ENCODE measurements at regions not wholly inside any gene's neighbourhood (a gene's known extent, or its start where the extent isn't known, plus 50 kb on each side); places are given as distances from the start of the nearest gene placed in this dataset.

DNA sequence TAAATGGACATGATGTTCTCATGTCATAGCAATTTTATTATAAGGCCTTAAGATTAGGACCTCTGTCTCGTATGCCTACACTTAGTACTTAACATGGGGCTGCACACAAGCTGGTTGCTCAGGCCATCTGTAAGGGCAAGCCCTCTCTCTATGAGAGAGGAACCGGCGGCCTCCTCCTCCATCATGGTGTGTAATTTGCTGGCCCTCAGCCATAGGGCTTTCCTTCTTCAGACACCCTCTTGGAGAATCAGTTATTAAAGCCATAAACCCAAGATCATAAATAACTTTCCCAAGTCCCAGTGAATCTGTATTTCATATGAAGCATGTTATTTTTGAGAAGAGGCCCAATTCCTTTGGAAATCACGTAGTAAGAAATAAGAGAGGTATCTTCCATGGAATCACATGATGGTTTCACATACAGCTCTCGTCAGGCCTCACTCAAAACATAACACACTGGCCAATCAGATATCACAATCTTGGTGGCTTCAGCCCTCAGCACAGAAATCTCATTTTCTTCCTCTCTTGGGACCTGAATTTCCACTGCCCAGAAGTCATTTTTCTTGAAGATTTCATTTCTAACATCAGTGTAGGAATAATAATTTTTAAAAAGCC is 92.6 kb downstream of the RDH14 start:
- no peak for DNase-seq (ENCODE audit: low spot score)
- TF ChIP-seq, protein P1, sequence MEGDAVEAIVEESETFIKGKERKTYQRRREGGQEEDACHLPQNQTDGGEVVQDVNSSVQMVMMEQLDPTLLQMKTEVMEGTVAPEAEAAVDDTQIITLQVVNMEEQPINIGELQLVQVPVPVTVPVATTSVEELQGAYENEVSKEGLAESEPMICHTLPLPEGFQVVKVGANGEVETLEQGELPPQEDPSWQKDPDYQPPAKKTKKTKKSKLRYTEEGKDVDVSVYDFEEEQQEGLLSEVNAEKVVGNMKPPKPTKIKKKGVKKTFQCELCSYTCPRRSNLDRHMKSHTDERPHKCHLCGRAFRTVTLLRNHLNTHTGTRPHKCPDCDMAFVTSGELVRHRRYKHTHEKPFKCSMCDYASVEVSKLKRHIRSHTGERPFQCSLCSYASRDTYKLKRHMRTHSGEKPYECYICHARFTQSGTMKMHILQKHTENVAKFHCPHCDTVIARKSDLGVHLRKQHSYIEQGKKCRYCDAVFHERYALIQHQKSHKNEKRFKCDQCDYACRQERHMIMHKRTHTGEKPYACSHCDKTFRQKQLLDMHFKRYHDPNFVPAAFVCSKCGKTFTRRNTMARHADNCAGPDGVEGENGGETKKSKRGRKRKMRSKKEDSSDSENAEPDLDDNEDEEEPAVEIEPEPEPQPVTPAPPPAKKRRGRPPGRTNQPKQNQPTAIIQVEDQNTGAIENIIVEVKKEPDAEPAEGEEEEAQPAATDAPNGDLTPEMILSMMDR (IDR thresholded peaks at IDR 0.05; ENCODE audit: extremely low read depth, missing control alignments): no peak

DNA sequence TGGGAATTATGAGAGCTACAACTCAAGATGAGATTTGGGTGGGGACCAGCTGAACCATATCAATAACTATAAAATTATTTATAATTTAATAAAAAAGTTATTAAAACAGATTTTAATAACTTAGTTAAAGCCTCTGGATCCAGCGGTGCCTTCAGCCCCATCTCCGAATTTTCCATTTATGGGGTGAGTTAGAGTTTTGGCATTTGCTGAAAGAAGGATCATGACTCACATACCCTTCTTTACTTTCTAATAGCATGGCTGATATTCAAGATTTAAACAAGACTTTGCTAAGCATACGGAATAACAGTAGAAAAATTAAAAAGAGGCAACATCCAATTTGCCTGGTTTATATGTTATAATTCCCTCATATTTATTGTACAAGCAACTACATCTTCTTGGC is 94.5 kb downstream of the RDH14 start:
- DNase-seq (ENCODE audit: low spot score): no peak
- TF ChIP-seq, protein P1 (IDR thresholded peaks at IDR 0.05; ENCODE audit: extremely low read depth, missing control alignments): no peak

DNA sequence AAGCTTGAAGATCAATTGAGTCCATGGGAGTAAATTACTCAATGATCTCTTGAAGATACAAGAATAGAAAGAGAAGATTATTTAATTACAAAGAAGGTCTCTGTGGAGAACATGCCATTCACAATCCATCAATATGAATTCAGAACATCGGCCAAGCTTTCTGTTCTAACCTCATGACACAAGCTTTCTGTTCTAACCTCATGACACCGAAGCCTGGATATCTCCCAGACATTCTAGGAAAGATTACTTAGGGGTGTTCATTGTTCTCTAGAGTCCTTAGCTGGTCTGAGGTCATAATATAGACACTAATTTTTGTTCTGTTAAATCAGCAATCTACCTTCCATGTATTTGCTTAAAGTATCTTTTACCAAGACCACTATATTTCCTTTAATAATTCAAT is 95.5 kb downstream of the RDH14 start:
- TF ChIP-seq, protein P1 (IDR thresholded peaks at IDR 0.05; ENCODE audit: extremely low read depth, missing control alignments): no peak
- DNase-seq (ENCODE audit: low spot score): no peak

DNA sequence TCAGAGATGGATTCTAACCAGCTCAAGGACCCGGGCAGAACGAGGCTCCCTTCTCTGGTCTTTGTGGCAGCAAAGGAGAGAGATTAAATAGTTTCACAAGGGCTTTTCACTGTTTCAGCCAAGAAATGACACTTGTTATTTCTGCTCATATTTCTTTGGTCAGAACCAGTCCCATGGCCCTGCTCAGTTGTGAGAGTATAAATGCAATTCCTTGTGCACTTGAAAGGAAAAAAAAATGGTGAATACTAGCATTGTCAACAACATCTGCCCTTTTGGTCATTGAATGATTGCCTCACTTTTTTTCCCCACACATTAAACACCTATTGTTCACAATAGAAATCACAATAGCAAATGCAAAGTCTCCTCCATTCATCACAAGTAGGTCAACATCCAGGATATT is 104.4 kb downstream of the RDH14 start:
- DNase-seq (ENCODE audit: low spot score): no peak
- TF ChIP-seq, protein P1 (IDR thresholded peaks at IDR 0.05; ENCODE audit: extremely low read depth, missing control alignments): no peak

DNA sequence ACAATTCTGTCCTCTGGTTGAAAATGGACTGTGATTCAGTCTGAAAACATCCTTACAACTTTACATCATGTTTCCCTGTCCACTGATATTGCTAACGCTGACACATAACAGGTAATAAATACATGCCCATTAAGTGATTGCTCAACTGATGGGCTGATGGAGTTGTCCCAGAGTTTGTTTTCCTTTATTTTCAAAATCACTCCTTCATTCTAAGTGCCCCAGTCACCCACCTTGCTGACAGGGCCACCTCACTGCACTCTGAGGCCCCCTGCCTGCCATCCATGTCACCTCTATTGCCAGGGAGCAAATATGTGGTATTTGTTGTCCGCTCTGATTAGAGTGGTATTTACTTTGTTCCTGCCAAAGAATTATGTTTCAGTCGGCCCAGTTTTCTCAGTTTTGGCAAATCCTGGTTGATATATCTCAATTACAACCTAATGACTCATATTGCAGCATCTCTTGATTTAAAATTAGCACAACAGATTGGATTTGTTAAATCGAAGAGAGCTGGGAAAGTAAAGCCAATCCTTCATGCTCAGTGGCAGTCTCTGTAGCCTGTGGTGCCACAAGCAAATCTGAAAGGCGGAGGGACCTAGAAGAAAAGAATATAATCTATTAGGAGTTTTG is 105.1 kb downstream of the RDH14 start:
- TF ChIP-seq, protein P1 (IDR thresholded peaks at IDR 0.05; ENCODE audit: extremely low read depth, missing control alignments): no peak
- DNase-seq (ENCODE audit: low spot score): no peak

DNA sequence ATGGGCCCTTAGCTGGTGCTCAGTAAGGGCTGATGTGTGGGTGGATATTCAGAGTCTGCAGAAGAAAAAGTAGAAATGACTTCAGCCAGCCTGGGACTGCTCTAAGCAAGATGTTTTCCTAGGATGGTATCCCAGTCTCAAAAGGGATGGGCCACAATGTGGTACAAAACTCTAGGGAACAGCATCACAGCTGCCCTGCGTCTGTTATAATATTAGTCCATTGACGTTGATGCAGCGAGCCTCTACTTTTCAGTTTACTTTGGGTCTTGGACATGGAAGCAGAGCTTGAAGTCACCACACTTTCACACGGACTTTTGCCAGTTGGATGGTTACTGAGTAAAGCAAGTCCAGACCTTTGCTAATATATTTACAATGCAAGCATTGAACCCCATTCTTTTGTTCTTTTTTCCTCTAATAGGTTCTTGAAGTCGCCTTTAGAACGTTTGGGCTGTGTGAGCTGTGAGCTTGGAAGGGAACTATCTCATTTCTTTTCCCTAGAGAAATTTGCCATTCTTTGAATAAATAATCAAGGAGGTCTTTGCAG is 105.7 kb downstream of the RDH14 start:
- TF ChIP-seq, protein P1 (IDR thresholded peaks at IDR 0.05; ENCODE audit: extremely low read depth, missing control alignments): no peak
- DNase-seq (ENCODE audit: low spot score): no peak

DNA sequence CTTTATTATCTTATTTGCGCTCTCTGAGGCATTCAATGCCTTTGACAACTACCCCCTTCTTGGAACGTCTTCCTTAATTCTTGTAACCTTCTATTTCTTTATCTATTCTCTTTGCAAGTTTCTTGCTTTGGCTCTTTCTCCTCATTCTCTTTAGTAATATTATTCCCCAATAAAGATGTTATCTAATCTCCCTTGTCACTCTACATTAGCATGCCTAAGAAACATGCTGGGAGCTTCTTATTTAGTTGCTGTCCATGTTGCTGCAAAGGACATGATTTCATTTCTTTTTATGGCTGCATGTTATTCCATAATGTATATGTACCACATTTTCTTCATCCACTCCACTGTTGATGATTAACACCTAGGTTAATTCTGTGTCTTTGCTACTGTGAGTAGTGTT is 113.7 kb downstream of the RDH14 start:
- no peak for DNase-seq (ENCODE audit: low spot score)
- TF ChIP-seq, protein P1 (IDR thresholded peaks at IDR 0.05; ENCODE audit: extremely low read depth, missing control alignments): no peak

Data from GM20000 (cell line).